ENCODE measurements at regions not wholly inside any gene's neighbourhood (a gene's known extent, or its start where the extent isn't known, plus 50 kb on each side); places are given as distances from the start of the nearest gene placed in this dataset.
"Not testable (repeated sequence)": the region's sequence is repeated elsewhere in the genome, so short reads cannot be mapped to it uniquely, and the experiment has no call there.

DNA sequence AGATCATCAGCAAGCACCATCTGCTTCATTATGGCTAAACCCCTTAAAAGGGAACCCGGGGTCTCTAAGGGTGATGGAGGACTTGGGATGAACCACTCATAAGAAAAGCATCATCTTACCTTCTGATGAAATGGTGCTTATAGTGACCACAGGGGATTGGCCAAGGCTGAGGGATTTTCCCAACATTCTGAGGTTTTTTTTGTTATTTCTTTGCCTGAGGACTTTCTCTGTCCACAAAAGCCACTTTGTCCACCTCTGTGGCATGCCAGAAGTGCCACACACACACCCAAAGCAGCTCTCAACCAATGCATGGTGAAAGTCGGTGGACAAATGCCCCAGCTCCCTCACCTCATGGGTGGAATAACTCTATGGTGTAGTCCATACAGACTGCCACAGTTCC lies 79.3 kb upstream of the TOP1 start:
- H3K27ac Mint-ChIP-seq: no peak overlapping the region
- peaks cover 11% of the 10 kb centered on the region for H3K4me1 Mint-ChIP-seq
- no peaks in the 10 kb centered on the region for H3K36me3 Mint-ChIP-seq
- no peak for DNase-seq (ENCODE audit: low spot score in 2 of 2, unreplicated experiment in 2 of 2)
- no peak overlapping the region for H3K4me3 Mint-ChIP-seq
- H3K9me3 Mint-ChIP-seq: peaks cover 7% of the 10 kb centered on the region
- TF ChIP-seq, protein P1, sequence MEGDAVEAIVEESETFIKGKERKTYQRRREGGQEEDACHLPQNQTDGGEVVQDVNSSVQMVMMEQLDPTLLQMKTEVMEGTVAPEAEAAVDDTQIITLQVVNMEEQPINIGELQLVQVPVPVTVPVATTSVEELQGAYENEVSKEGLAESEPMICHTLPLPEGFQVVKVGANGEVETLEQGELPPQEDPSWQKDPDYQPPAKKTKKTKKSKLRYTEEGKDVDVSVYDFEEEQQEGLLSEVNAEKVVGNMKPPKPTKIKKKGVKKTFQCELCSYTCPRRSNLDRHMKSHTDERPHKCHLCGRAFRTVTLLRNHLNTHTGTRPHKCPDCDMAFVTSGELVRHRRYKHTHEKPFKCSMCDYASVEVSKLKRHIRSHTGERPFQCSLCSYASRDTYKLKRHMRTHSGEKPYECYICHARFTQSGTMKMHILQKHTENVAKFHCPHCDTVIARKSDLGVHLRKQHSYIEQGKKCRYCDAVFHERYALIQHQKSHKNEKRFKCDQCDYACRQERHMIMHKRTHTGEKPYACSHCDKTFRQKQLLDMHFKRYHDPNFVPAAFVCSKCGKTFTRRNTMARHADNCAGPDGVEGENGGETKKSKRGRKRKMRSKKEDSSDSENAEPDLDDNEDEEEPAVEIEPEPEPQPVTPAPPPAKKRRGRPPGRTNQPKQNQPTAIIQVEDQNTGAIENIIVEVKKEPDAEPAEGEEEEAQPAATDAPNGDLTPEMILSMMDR (IDR thresholded peaks at IDR 0.05; ENCODE audit: unreplicated experiment): no peak
- H3K27me3 Mint-ChIP-seq (ENCODE audit: low read depth): peaks cover 41% of the 10 kb centered on the region

DNA sequence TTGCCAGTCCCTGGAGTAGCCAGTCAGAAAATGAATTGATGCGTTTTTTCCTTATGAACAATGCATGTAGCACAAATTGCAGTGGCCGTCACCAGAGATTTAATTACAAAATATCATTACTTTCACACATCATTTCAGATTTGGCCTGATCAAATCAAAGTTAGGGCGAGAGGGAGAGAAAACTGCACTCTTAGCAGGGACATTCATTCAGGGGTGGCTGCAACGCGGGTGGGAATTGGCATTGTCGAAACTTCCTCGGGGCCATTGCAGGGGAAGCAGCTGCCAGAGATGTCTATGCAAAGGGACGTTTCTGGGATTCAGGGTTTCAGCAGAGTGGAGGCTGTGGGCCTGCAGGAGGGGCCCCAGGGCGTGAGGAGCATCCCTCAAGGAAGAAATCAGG lies 76.5 kb upstream of the TOP1 start:
- TF ChIP-seq, protein P1 (IDR thresholded peaks at IDR 0.05; ENCODE audit: unreplicated experiment): no peak
- no peaks in the 10 kb centered on the region for H3K36me3 Mint-ChIP-seq
- peaks cover 10% of the 10 kb centered on the region for H3K9me3 Mint-ChIP-seq
- H3K27ac Mint-ChIP-seq: no peak overlapping the region
- DNase-seq (ENCODE audit: low spot score in 2 of 2, unreplicated experiment in 2 of 2): no peak
- no peaks in the 10 kb centered on the region for H3K4me1 Mint-ChIP-seq
- peaks cover 44% of the 10 kb centered on the region for H3K27me3 Mint-ChIP-seq (ENCODE audit: low read depth)
- H3K4me3 Mint-ChIP-seq: no peak overlapping the region

DNA sequence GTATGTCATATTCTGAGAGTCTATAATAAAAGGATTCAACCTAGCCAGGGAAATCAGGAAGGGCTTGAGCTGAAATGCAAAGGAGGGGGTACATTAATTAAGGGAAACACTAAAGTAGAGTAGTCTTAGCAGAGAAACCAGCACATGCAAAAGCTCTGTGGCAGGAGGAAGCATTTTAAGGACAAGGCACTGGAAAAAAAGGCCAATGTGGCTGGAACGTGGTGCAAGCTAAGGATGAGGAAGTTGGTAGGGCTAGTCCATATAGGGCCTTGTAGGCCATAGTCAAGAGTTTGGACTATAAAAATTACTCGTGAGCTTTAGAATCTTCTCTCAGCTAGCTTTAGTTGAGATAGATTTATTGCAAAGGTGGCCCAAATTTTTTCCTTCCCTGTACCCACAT lies 75.2 kb upstream of the TOP1 start:
- H3K36me3 Mint-ChIP-seq: no peaks in the 10 kb centered on the region

DNA sequence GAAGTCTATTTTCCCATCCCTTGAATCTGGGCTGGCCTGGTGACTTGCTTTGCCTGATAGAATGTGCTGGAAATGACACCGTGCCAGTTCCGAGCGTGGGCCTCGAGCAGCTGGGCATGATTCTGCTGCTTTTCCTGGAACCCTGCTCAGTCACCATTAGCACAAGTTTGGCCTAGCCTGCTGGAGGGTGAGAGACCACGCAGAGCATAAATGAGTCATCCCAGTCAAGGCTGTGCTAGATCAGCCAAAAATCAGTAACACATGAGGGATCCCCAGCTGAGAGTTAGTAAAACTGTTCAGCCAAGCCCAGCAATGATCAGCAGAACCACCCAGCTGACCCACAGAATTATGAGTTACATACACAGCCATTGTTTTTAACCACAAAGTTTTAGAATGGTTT lies 74.8 kb upstream of the TOP1 start:
- no peaks in the 10 kb centered on the region for H3K4me1 Mint-ChIP-seq
- TF ChIP-seq, protein P1 (IDR thresholded peaks at IDR 0.05; ENCODE audit: unreplicated experiment): no peak
- no peak for DNase-seq (ENCODE audit: low spot score in 2 of 2, unreplicated experiment in 2 of 2)
- H3K36me3 Mint-ChIP-seq: no peaks in the 10 kb centered on the region
- no peak overlapping the region for H3K27ac Mint-ChIP-seq
- H3K9me3 Mint-ChIP-seq: peaks cover 10% of the 10 kb centered on the region
- H3K27me3 Mint-ChIP-seq (ENCODE audit: low read depth): peaks cover 45% of the 10 kb centered on the region
- no peak overlapping the region for H3K4me3 Mint-ChIP-seq

More for the DNA sequence above, 75.2 kb upstream of the TOP1 start:
- peaks cover 10% of the 10 kb centered on the region for H3K9me3 Mint-ChIP-seq
- no peak overlapping the region for H3K4me3 Mint-ChIP-seq
- TF ChIP-seq, protein P1 (IDR thresholded peaks at IDR 0.05; ENCODE audit: unreplicated experiment): no peak
- no peak for DNase-seq (ENCODE audit: low spot score in 2 of 2, unreplicated experiment in 2 of 2)
- no peak overlapping the region for H3K27ac Mint-ChIP-seq
- H3K27me3 Mint-ChIP-seq (ENCODE audit: low read depth): peaks cover 43% of the 10 kb centered on the region
- no peaks in the 10 kb centered on the region for H3K4me1 Mint-ChIP-seq

DNA sequence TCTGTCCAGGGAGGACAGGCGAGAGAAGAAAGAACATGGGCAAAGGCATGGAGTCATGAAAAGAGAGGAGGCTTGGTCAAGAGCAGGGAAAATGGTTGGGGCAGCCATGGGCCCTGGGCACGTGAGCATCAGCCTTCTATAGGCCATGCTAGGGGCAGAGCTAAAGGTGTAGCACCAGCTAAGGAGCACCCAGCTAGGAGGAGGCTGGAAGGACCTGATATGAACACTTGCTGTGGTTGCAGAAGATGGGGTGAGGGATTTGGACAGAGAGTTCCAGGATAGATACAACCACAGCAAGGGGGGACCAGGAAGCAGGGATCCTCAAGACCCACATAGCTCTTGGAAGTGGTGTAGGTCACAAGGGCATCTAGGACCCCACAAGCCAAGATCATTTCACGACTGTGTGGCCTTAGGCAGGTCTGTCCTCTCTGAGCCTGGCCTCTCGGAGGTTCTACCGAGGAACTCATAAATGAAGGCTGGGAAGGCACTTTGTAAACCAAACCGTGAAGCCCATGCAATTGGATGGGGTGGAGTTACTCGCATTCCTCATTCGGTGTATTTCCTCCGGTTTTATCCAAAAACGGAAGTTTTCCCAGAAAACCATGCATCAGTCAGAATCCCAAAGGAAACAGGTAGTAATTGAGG lies 74.0 kb upstream of the TOP1 start:
- H3K4me3 Mint-ChIP-seq: no peak overlapping the region
- H3K27me3 Mint-ChIP-seq (ENCODE audit: low read depth): peaks cover 43% of the 10 kb centered on the region
- H3K36me3 Mint-ChIP-seq: no peaks in the 10 kb centered on the region
- H3K4me1 Mint-ChIP-seq: no peaks in the 10 kb centered on the region
- peaks cover 10% of the 10 kb centered on the region for H3K9me3 Mint-ChIP-seq
- TF ChIP-seq, protein P1 (IDR thresholded peaks at IDR 0.05; ENCODE audit: unreplicated experiment): no peak
- no peak overlapping the region for H3K27ac Mint-ChIP-seq
- no peak for DNase-seq (ENCODE audit: low spot score in 2 of 2, unreplicated experiment in 2 of 2)

DNA sequence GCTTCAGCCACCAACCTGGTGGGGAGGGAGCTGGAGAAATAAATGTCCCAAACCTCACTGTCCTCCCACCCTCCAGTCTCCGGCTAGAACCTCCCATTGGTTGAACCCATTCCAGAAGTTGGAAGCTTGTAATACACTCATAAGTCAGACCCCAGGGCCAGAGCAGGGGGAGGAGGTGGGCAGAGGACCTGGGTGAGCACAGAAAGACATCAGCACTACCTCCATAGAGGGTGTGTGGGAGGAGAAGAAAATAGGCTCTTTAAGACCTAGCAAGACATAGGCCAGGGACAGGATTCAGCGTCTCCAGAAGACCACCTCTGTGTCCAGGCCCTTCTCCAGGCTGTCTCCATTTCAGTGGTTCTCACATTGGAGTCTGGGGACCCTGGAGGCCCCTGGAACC lies 73.3 kb upstream of the TOP1 start:
- Mint-ChIP-seq H3K4me3 (no peak overlapping the region), H3K27me3 (ENCODE audit: low read depth) (peaks cover 38% of the 10 kb centered on the region), H3K4me1 (no peaks in the 10 kb centered on the region), H3K27ac (no peak overlapping the region), H3K9me3 (peaks cover 10% of the 10 kb centered on the region), H3K36me3 (no peaks in the 10 kb centered on the region)
- no peak for DNase-seq (ENCODE audit: low spot score in 2 of 2, unreplicated experiment in 2 of 2)
- TF ChIP-seq, protein P1 (IDR thresholded peaks at IDR 0.05; ENCODE audit: unreplicated experiment): no peak

DNA sequence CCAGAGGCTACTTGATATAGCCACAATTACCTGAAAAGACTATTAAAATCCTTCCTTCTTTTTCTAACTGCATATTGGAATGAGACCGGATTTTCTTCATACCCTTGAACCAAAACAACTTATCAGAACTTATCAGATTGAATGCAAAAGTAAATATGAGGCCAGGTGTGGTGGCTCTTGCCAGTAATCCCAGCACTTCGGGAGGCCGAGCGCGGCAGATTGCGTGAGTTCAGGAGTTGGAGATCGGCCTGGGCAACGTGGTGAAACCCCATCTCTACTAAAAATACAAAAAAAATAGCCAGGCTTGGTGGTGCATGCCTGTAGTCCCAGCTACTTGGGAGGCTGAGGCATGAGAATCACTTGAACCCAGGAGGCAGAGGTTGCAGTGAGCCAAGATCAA lies 72.8 kb upstream of the TOP1 start:
- not testable (repeated sequence) for DNase-seq (ENCODE audit: low spot score in 2 of 2, unreplicated experiment in 2 of 2); H3K27ac Mint-ChIP-seq; H3K36me3 Mint-ChIP-seq; H3K4me1 Mint-ChIP-seq; H3K9me3 Mint-ChIP-seq; H3K4me3 Mint-ChIP-seq
- peaks cover 34% of the 10 kb centered on the region for H3K27me3 Mint-ChIP-seq (ENCODE audit: low read depth)
